ENCODE measurements at regions not wholly inside any gene's neighbourhood (a gene's known extent, or its start where the extent isn't known, plus 50 kb on each side); places are given as distances from the start of the nearest gene placed in this dataset.
"Not testable (repeated sequence)": the region's sequence is repeated elsewhere in the genome, so short reads cannot be mapped to it uniquely, and the experiment has no call there.

DNA sequence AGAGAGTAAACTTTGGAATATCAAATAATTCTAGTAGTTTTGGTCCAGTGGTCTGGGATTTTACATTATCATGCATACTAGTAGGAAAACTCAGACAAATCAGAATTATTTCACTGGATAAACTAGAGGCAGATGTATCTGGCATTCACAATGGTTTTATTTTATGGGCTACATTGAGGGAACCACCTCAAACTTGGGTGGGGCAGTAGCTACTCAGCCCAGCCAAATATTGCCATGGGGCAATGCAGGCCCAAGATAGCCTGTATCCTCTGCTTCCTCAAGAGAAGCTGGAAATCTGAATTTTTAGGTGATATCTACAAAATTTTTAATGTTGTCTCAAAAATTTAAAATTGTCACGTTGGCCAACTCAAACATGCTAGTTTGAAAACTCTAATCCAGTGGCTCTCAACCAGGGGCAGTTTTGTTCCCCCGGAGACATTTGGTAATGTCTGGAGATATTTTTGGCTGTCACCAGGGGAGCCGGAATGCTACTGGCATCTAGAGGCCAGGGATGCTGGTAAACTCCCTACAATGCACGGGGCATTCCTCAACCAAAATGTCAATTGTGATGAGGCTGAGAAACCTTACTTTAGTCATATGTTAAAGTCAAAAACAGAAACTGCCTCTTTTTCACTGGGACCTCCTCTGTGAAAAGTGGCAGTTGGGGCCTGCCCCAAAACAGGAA is 172.8 kb upstream of the SPRED2 start:
- no peaks in the 10 kb centered on the region for H3K4me1 ChIP-seq
- DNase-seq (no peak), ATAC-seq (no peak)
- H3K9me3 ChIP-seq = no peaks in the 10 kb centered on the region
- TF ChIP-seq CTCF (IDR thresholded peaks at IDR 0.05 in 4 of 5, conservative IDR thresholded peaks at IDR 0.05 in 1 of 5) (no peak), POLR2A (IDR thresholded peaks at IDR 0.05) (no peak)
- H3K27ac ChIP-seq = no peak overlapping the region
- H3K4me3 ChIP-seq = no peak overlapping the region
- H3K27me3 ChIP-seq = no peaks in the 10 kb centered on the region
- H3K36me3 ChIP-seq = no peaks in the 10 kb centered on the region
- intact Hi-C loops (cut with DNase I; ENCODE audit: low total_unique reads) (no loop called here), in situ Hi-C loops (cut with MboI; ENCODE audit: low sequenced_read_pairs in 4 of 4) (no loop called here)

DNA sequence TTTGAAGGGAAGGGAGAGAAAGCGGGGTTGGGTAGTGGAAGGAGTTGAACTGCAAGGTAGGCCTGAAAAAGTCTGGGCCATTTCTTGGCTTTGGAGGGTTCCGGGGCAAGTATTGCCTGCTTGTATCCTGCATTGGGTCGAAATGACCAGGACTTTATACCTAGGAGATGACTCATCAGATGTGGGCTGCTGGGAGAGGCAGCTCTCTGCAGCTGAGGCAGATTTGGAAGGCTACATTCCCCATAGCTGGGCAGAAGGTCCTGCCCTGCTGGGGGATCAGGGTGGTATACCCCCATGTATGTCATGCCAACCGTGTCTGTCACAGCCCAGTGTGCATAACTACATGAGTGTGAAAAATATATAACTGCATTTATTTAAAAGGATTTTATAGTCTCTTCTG is 171.8 kb upstream of the SPRED2 start:
- Histone ChIP-seq H3K4me3 (no peak overlapping the region), H3K9me3 (no peaks in the 10 kb centered on the region), H3K27me3 (no peaks in the 10 kb centered on the region), H3K36me3 (no peaks in the 10 kb centered on the region), H3K27ac (no peak overlapping the region), H3K4me1 (no peaks in the 10 kb centered on the region)
- intact Hi-C loops (cut with DNase I; ENCODE audit: low total_unique reads) = no loop called here
- ATAC-seq (no peak), DNase-seq (no peak)
- in situ Hi-C loops (cut with MboI; ENCODE audit: low sequenced_read_pairs in 4 of 4) = no loop called here
- TF ChIP-seq POLR2A (IDR thresholded peaks at IDR 0.05) (no peak), CTCF (IDR thresholded peaks at IDR 0.05 in 4 of 5, conservative IDR thresholded peaks at IDR 0.05 in 1 of 5) (no peak)

DNA sequence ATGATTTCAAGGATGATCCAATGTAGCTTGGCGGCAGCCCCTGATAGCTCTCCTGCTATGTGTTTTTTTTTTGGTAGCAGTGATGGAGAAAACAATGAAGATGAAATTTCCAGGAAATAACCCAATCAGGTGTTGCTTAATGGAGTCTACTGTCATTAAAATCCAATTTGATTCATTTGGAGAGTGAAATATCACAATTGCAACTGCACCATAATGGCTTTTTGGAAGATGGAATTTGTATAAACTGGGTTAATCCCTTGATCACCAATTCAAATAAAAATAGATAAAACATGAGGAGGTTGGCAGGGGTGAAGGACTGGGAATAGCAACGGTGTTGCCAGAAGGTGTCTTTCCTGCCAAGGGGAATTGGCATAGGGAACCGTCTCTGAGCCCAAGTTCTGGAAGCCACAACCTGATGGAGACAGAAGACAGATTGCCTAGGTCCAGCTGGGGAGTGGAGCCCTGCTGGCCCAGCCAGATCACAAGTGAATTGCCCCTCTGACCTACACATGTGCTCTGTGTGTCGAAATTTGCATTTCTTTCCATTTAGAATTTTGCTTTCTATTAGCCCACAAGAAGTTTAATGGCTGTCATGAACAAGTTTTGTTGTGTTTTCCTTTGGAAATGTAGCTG is 170.3 kb upstream of the SPRED2 start:
- ATAC-seq = no peak
- intact Hi-C loops (cut with DNase I; ENCODE audit: low total_unique reads) = no loop called here
- H3K36me3 ChIP-seq = no peaks in the 10 kb centered on the region
- H3K4me1 ChIP-seq = no peaks in the 10 kb centered on the region
- H3K9me3 ChIP-seq = no peaks in the 10 kb centered on the region
- no peaks in the 10 kb centered on the region for H3K27me3 ChIP-seq
- no peak overlapping the region for H3K4me3 ChIP-seq
- H3K27ac ChIP-seq = no peak overlapping the region
- TF ChIP-seq POLR2A (IDR thresholded peaks at IDR 0.05) (no peak), CTCF (IDR thresholded peaks at IDR 0.05 in 4 of 5, conservative IDR thresholded peaks at IDR 0.05 in 1 of 5) (no peak)
- in situ Hi-C loops (cut with MboI; ENCODE audit: low sequenced_read_pairs in 4 of 4) = no loop called here
- no peak for DNase-seq

DNA sequence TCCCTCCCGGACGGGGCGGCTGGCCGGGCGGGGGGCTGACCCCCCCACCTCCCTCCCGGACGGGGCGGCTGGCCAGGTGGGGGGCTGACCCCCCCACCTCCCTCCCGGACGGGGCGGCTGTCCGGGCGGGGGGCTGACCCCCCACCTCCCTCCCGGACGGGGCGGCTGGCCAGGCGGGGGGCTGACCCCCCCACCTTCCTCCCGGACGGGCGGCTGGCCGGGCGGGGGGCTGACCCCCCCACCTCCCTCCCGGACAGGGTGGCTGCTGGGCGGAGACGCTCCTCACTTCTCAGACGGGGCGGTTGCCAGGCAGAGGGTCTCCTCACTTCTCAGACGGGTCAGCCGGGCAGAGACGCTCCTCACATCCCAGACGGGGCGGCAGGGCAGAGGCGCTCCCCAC is 168.5 kb upstream of the SPRED2 start:
- ATAC-seq; H3K4me1 ChIP-seq; H3K36me3 ChIP-seq; H3K9me3 ChIP-seq; H3K4me3 ChIP-seq; H3K27ac ChIP-seq; intact Hi-C loops (cut with DNase I; ENCODE audit: low total_unique reads); in situ Hi-C loops (cut with MboI; ENCODE audit: low sequenced_read_pairs in 4 of 4); DNase-seq; H3K27me3 ChIP-seq: not testable (repeated sequence)

DNA sequence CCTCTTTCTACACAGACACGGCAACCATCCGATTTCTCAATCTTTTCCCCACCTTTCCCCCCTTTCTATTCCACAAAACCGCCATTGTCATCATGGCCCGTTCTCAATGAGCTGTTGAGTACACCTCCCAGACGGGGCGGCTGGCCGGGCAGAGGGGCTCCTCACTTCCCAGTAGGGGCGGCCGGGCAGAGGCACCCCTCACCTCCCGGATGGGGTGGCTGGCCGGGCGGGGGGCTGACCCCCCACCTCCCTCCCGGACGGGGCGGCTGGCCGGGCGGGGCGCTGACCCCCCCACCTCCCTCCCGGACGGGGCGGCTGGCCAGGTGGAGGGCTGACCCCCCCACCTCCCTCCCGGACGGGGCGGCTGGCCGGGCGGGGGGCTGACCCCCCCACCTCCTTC is 168.0 kb upstream of the SPRED2 start:
- DNase-seq; H3K9me3 ChIP-seq; ATAC-seq; H3K27ac ChIP-seq; H3K36me3 ChIP-seq; in situ Hi-C loops (cut with MboI; ENCODE audit: low sequenced_read_pairs in 4 of 4); intact Hi-C loops (cut with DNase I; ENCODE audit: low total_unique reads); H3K4me1 ChIP-seq; H3K27me3 ChIP-seq; H3K4me3 ChIP-seq: not testable (repeated sequence)
